ENCODE measurements at regions not wholly inside any gene's neighbourhood (a gene's known extent, or its start where the extent isn't known, plus 50 kb on each side); places are given as distances from the start of the nearest gene placed in this dataset.

DNA sequence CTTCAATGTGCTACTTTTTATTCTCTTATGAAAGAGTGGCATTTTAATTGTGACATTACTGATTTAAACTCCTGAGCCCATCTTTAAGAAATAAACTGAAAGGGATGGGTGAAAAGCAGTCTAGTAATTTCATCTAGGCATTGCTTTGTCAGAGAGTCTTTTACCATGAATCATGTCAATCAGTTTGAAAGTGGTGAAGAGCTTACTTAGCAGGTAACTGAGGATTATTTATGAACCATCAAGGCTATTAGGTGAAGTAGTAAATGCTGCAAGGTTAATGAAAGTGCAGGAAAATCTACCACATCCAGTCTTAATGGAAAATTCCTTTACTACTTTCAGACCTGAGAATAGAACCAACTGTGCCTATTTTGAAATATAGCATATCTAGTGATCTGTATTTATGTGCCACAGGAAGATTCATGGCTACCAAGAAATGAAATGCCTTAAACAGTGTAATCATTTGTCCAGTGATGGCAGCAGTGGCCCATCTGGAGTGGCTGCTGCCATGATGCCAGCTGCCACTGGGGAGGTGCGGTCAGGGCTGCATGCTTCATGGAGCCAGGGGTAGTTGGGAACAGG lies 368.9 kb downstream of the SLITRK6 start:
- no peak for DNase-seq (ENCODE audit: low spot score)
- intact Hi-C loops (cut with DNase I) = no loop called here

DNA sequence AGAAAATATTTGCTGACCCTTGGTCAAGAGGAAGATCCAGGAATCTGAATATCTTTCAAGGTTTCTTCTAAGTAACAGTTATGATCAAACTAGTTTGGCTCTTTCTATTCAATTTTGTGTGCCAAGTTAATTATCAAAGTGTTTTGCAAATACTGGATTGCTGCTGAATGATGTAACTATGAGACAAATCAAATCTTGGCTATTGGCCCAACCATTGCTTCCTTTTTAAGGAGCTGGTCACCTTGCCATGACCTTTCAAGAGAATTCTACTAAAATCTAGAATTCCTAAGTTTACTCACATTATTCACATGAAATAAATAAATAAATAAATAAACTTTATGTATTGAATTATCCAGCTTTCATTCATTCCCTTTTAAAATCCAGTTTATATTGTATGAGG lies 371.8 kb downstream of the SLITRK6 start:
- intact Hi-C loops (cut with DNase I) = no loop called here
- DNase-seq (ENCODE audit: low spot score) = no peak

DNA sequence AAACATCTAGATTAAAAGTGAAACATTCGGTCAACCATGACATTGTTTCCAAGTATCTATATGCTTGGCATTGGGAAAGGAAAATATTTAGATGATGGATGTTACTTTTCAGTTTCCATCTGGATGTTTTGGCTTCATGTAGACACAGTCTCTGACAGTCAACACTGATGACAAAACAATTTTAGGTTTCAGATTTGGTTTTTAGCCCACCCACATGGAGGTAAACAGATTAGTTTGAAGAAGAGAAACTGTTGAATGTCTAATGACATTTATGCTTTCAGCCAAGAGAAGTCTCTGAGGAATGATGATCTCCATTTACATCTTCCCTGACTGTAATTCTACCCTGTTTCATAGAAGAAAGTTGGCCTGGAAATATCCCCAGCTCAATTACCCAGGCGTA lies 379.1 kb downstream of the SLITRK6 start:
- intact Hi-C loops (cut with DNase I) = no loop called here
- DNase-seq (ENCODE audit: low spot score) = no peak

DNA sequence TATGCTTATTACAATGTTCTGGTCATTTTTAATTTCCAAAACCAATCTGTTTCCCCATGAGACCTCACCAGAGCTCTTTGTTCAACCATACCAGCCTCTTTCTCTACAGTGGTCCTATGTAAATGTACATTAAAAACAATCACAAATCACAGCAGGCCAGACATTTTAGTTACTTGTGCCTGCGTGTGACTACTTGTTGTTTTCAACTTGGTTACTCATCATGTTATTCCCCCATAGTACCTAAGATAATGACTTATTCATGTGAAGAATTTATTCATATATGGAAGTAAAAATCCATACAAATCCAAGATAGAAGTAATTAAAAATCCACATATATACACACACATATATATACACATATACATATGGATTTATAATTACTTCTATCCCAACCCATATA lies 379.6 kb downstream of the SLITRK6 start:
- intact Hi-C loops (cut with DNase I) = no loop called here
- DNase-seq (ENCODE audit: low spot score) = no peak

DNA sequence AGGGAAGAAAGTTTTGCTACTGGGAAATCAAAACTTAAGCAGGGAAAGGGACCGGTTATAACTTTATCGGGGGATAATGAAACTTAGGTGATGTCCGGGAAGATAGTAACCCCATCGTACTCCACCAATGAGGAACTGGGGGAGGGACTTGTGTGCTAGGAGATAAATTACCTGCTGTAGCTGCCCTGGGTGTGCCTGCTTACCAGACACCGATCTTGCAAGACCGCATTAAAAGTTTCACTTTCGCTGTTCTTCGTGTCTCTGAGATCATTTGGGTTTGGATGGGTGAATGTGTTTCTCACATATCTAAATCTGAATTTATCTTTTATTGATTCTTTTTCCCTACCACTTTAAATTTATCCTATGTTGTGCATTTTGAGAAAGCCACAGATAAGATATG lies 381.4 kb downstream of the SLITRK6 start:
- intact Hi-C loops (cut with DNase I) = no loop called here
- no peak for DNase-seq (ENCODE audit: low spot score)

DNA sequence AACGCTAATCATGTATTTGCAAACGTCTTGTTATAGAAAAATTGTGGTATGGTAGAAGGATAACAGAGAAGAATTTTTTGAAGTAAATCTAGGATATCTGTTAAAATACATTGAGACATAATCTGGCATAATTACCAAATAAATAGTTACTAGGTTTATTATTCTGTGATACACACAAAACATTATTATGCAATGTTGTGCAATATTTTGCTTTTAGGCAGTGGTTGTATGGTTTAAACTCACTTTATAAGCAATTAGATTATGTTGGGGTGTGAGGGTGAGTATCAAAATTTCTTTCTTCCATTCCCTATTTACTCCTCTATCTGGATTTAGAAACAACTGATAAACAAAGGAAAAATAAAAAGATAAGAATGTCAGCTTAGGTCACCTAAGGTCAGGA lies 385.6 kb downstream of the SLITRK6 start:
- intact Hi-C loops (cut with DNase I) = no loop called here

DNA sequence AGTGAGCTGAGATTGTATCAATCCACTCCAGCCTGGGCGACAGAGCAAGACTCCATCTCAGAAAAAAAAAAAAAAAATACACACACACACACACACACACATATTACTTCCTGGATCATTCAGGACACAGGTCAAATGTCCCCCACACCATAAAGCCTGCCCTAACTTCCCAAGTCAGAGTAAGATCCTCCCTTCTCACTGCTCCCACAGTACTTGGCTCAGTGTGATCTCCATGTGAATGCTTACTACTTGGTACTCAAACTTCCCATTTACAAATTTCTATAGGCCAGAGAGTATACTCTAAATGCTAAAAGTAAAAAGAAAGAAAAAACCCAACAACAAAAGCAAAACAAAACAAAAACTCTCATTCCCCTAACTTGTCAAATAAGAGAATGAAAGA lies 386.8 kb downstream of the SLITRK6 start:
- DNase-seq (ENCODE audit: low spot score) = no peak
- intact Hi-C loops (cut with DNase I) = no loop called here

More for the DNA sequence above, 385.6 kb downstream of the SLITRK6 start:
- no peak for DNase-seq (ENCODE audit: low spot score)

DNA sequence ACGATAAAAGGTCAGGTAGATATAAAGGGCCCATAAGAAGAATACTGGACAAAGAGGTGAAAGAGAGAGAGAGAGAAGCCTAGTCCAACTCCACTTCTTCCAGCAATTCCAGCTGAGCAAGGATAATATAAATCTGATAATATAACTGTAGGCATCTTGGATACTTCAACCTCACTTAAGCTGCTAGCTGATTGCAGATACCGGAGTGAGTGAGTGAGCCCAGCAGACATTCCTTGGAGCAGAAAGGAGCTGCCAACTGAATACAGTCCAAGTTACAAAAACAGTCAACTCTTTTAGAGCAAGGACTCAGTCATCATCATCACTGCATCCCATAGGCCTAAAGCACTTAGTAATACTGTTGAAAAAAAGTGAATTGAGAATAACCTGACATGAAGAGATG lies 387.6 kb downstream of the SLITRK6 start:
- intact Hi-C loops (cut with DNase I) = no loop called here

DNA sequence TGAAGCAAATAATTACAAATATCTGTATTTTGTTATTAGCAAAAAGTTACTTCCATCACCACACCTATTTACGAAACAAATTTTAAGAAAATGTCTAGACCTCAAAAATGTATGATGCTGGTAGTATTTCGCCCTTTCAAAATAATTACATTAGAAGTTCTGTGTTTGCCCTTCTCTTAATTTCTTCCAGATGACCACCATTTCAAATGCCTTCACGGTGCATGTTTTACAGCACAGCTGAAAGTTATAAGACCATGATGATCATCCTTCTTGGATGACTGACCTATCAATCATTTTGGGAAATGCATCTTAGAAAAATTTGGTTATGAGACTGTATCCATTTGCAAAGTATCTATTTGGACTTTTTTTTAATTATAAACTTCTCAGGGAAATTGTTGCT lies 390.8 kb downstream of the SLITRK6 start:
- intact Hi-C loops (cut with DNase I) = no loop called here
- DNase-seq (ENCODE audit: low spot score) = no peak

More for the DNA sequence above, 387.6 kb downstream of the SLITRK6 start:
- no peak for DNase-seq (ENCODE audit: low spot score)

DNA sequence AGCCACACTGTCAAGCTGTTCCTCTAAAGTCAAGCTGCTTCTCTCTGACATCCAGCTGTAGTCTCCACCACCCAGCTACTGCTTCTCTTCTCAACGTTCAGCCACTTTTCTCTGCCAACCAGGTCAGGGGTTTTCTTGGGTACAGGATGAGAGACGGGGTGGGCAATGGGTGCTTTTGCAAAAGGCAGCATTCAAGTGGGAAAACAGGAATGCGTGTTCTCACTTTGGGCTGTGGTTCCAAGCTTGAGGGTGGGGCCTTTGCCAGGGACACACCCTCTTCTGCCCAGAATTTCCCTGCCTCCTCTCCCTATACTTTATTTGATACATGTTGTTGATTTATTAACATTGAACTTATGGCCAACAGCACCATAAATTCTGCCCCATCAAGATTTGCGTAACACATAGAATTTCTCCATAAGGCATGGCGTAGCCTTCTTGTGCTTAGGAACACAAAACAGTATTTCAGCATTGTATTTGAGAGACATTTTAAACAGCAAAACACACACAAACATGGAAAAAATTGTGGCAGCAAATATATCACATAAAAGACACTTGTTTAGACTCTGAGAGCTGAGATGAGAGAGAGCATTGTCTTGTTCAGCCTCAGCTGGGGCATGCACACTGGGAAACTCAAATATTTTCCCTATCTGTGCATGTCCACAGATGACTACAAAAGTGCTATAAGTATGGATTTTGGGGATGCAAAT lies 392.8 kb downstream of the SLITRK6 start:
- DNase-seq (ENCODE audit: low spot score) = no peak
- intact Hi-C loops (cut with DNase I) = no loop called here

DNA sequence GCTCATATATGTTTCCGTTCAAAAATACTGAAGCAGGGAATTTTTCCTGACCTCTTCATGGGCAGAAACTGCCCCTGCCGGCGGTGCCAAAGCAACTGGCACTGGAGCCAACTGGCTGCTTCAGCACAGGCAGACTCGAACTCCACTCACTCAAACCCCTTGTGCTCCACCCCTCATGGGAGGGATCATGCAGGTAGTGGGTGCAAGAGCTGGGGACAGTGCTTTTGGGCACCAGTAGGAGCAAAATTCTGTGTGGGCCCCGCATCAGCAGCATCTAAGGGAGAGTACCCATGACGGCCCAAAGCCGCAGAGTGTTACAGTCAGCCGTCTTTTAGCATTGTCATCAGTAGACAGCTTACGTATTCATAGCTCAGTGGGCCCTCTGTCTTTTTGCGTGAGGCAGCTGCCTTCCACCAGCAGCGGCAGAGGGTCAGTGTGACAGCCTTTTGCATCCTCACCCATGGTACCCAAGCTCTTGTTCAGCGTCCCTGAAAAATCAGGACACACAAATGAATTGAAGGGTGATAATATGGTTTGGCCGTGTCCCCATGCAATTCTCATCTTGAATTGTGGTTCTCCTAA lies 393.8 kb downstream of the SLITRK6 start:
- DNase-seq (ENCODE audit: low spot score) = no peak
- intact Hi-C loops (cut with DNase I) = no loop called here

DNA sequence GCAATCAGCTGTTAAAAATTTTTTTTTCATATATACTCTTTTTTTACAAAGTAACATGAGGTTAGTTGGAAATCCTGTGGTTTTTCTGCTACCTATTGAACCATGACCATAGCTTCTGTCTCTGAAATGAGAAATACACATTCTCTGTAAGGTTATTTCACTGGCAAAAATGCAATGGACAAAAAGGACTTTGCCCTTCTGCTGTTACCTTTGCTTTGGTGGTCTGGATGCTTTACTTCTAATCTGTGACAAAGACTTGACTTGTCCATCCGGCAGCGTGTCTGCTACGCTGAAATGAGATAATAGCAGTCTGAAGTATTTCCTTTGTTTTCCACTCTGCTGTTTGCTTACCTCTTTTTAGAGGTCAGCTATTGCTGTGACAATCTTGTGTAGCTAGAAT lies 412.8 kb downstream of the SLITRK6 start:
- no peak for DNase-seq (ENCODE audit: low spot score)
- intact Hi-C loops (cut with DNase I) = no loop called here

DNA sequence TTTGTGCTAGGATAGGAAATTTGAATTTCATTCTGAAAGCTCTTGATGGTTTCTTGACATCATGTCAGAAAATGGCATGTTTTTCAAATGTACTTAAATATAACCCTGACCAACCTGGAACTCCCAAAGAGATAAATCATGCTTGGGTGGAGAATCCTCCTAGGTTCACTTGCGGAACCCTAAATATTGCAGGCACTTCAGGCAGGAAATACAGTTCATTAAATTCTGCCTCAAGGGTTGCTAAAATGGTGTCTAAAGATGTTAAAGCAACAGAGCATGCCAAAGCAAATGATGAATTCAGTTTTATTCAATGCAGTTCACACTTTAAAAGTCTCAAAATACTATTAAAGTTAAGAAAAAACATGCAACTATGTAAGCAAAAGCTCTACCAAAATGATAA lies 415.9 kb downstream of the SLITRK6 start:
- intact Hi-C loops (cut with DNase I) = no loop called here
- no peak for DNase-seq (ENCODE audit: low spot score)

DNA sequence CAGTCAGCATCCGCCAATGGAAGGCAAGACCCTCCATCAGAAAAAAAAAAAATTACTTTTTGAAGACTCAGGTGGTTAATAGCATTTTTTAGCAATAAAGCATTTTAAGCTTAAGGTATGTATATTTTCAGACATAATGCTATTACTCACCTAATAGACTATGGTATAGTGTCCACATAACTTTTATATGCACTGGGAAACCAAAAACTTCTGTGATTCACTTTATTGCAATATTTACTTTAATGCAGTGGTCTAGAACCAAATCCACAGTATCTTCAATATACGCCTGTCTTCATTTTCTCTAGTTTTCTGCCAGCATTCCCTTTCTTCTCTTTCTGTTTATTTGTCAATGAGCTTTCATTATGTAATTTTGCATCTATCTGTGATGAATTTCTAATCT lies 418.1 kb downstream of the SLITRK6 start:
- no peak for DNase-seq (ENCODE audit: low spot score)

DNA sequence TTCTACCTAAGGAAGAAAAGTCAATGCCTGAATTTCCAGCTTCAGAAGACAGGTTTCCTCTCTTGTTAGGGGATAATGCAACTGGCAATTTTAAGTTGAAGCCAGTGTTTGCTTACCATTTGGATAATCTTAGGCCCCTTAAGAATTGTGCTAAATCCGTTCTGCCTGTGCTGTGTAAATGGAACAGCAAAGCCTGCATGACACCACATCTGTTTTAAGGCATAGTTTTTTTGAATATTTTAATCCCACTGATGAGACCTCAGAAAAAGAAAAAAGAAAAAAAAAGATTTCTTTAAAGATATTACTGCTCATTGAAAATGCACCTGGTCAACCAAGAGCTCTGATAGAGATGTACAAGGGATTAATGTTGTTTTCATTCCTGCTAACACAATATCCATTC lies 419.2 kb downstream of the SLITRK6 start:
- DNase-seq (ENCODE audit: low spot score) = no peak
- intact Hi-C loops (cut with DNase I) = no loop called here

More for the DNA sequence above, 418.1 kb downstream of the SLITRK6 start:
- intact Hi-C loops (cut with DNase I) = no loop called here

DNA sequence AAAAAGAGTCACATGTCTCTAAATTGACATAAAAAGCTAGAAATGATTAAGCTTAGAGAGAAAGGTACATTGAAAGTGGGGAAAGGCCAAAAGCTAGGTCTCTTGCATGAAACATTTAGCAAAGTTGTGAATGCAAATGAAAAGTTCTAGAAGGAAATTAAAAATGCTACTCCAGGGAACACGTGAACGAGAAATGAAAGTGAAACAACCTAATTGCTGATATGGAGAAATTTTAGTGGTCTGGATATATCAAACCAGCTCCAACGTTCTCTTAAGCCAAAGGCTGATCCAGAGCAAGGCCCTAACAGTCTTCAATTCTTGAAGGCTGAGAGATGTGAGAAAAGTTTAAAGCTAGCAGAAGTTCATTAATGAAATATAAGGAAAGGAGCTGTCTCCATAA lies 419.8 kb downstream of the SLITRK6 start:
- DNase-seq (ENCODE audit: low spot score) = no peak
- intact Hi-C loops (cut with DNase I) = no loop called here

DNA sequence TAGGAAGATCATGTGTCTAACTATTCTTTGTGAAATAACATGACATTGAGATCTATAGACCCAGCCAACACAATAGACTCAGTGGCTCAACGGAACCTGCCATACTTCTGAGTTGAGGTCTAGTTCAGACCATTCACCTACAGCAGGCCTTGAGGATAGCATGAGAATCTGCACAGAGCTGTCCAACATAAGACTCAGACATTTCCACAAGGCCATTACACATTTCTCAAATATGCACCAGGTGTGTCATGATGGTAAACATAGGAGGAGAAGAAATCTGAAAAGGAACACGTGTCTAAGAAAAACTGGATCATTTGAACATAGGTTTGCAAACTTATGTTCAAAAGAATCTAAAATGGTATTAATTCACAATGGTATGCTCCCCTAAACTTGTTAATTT lies 421.4 kb downstream of the SLITRK6 start:
- intact Hi-C loops (cut with DNase I) = no loop called here
- no peak for DNase-seq (ENCODE audit: low spot score)

DNA sequence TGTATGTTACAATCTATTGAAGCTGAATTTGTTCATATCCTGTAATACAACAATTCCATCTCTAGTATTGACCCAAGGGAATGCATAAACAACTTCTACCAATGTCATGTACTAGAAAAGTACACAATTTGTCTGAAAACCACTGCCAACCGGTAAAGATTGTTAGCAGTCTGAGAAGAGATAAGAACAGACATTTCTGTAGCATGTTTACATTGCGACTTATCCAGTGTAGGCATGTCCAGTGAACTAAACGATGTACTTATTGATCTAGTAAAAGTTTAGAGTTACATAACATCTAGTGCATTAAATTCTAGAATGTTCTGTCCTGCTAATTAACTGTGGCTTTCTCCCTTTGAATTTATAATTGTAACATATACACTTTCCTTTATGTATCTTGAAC lies 425.9 kb downstream of the SLITRK6 start:
- intact Hi-C loops (cut with DNase I) = no loop called here
- DNase-seq (ENCODE audit: low spot score) = no peak

DNA sequence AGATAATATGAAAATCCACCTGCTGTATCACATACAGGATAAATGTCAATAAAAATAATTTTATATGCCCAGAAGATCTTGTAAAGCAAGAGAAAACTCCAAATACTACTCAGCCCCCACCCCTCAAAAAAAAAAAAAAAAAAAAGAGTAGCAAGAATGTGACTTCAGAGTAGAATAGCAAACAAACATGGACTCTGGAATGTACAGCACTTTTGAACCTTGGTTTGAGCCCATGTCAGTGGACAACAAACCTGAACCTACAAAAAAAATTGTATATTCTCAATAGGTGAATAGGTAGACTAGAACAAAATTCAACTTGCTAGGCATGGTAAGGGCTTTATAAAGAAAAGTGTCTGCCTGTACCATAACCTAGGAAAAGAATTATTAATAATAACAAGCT lies 428.0 kb downstream of the SLITRK6 start:
- DNase-seq (ENCODE audit: low spot score) = no peak
- intact Hi-C loops (cut with DNase I) = no loop called here

DNA sequence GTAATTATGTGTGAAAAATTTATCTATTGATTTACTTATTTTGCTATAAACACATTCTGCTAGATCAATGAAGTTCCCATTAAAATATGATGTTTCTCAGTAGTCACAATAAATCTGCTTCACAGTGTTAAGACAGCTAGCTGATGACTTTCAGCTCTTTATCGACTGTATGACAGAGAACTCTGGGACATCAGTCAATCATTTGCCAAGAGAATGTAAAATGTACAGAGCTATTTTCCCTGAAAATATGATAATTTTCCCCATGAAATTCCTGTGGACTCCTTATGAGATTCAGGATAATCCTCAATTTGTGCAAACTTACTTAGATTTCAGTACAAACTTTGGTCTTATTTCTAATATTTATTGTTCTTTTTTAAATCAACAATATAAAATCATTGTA lies 430.5 kb downstream of the SLITRK6 start:
- no peak for DNase-seq (ENCODE audit: low spot score)
- intact Hi-C loops (cut with DNase I) = no loop called here

DNA sequence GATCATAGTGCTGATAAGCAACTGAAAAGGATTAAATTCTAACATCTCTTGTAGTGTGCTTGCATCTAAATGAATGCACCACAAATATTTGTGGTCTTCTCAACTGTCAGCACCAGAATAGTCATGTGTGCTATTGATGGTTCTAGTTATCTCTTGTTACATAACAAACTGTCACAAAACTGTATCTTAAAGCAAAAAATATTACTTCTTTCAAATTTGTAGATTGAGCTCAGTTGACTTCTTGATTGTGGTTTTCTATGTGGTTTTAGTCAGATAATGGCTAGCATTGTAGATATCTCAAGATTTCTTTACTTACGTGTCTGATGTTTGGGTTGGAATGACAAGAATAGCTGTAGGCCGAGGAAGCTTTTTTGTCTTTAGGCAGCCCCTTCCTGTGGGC lies 431.3 kb downstream of the SLITRK6 start:
- intact Hi-C loops (cut with DNase I) = no loop called here
- DNase-seq (ENCODE audit: low spot score) = no peak

Data from posterior vena cava (tissue), 2 donors.